ENCODE measurements at regions not wholly inside any gene's neighbourhood (a gene's known extent, or its start where the extent isn't known, plus 50 kb on each side); places are given as distances from the start of the nearest gene placed in this dataset.

- Histone ChIP-seq H4K20me1 (ENCODE audit: insufficient read depth) (no peaks in the 10 kb centered on the region), H3K27me3 (ENCODE audit: insufficient read depth, low read length) (0 out of 2 replicates have a peak, but pooled peaks cover 4% of the 10 kb centered on the region), H3K4me3 (replicated peaks in 1 of 2; ENCODE audit: low read depth in 1 of 2, low read length in 2 of 2) (no peak overlapping the region), H3K36me3 (ENCODE audit: control insufficient read depth in 1 of 2, insufficient read depth in 2 of 2, low read length in 2 of 2) (no peaks in the 10 kb centered on the region), H3K27ac (ENCODE audit: low read depth, low read length) (no peak overlapping the region), H3K4me2 (ENCODE audit: low read length) (no peak overlapping the region), H3K79me2 (ENCODE audit: insufficient read depth, low read length) (no peaks in the 10 kb centered on the region), H3K9ac (ENCODE audit: low read length) (no peak overlapping the region), H3K9me2 (ENCODE audit: insufficient read depth) (no peaks in the 10 kb centered on the region; the same call in 1 of the 2 replicates), H3K9me3 (ENCODE audit: control insufficient read depth in 1 of 2, insufficient read depth in 1 of 2, low read depth in 1 of 2, low read length in 2 of 2) (no peaks in the 10 kb centered on the region), H2AFZ (ENCODE audit: low read depth, low read length, poor library complexity, severe bottlenecking) (no peak overlapping the region), H3K4me1 (ENCODE audit: control insufficient read depth in 1 of 2, insufficient read depth in 2 of 2, low read length in 2 of 2) (no peaks in the 10 kb centered on the region)
- ATAC-seq, result no peak
- POLR2A ChIA-PET, result no interaction called here
- RAD21 ChIA-PET (ENCODE audit: low non-redundant PET in 1 of 2, low total read pairs in 2 of 2, uncharacterized antibody in 2 of 2, unreplicated experiment in 2 of 2), result no interaction called here
- no peak for DNase-seq (ENCODE audit: low read depth, low spot score)
- BruUV-seq (replicated peaks), result no TSS peak
- TF ChIP-seq SRF (IDR thresholded peaks at IDR 0.05; ENCODE audit: low read depth) (no peak), POLR2AphosphoS5 (IDR thresholded peaks at IDR 0.05; ENCODE audit: low read depth, low read length) (no peak), CTCF (IDR thresholded peaks at IDR 0.05 in 2 of 3, conservative IDR thresholded peaks at IDR 0.05 in 1 of 3; ENCODE audit: borderline replicate concordance in 1 of 3, insufficient read depth in 1 of 3, low read depth in 2 of 3, low read length in 2 of 3) (no peak), POLR2A (IDR thresholded peaks at IDR 0.05; ENCODE audit: borderline replicate concordance, extremely low read depth, insufficient read depth, insufficient read length) (no peak), EZH2 (IDR thresholded peaks at IDR 0.05) (no peak), ELF1 (IDR thresholded peaks at IDR 0.05; ENCODE audit: borderline replicate concordance, low read depth) (no peak), JUND (IDR thresholded peaks at IDR 0.05) (no peak), EZH2phosphoT487 (IDR thresholded peaks at IDR 0.05; ENCODE audit: borderline replicate concordance) (no peak), CBX3 (IDR thresholded peaks at IDR 0.05; ENCODE audit: low read depth) (no peak), ZBTB33 (IDR thresholded peaks at IDR 0.05; ENCODE audit: extremely low read depth, insufficient replicate concordance, low read length) (no peak), ZNF274 (IDR thresholded peaks at IDR 0.05; ENCODE audit: low read depth, low read length) (no peak), ATF3 (IDR thresholded peaks at IDR 0.05) (no peak), SP1 (IDR thresholded peaks at IDR 0.05; ENCODE audit: low read depth) (no peak), FOSL1 (IDR thresholded peaks at IDR 0.05; ENCODE audit: low read depth) (no peak)
- TF ChIP-seq, protein P1, sequence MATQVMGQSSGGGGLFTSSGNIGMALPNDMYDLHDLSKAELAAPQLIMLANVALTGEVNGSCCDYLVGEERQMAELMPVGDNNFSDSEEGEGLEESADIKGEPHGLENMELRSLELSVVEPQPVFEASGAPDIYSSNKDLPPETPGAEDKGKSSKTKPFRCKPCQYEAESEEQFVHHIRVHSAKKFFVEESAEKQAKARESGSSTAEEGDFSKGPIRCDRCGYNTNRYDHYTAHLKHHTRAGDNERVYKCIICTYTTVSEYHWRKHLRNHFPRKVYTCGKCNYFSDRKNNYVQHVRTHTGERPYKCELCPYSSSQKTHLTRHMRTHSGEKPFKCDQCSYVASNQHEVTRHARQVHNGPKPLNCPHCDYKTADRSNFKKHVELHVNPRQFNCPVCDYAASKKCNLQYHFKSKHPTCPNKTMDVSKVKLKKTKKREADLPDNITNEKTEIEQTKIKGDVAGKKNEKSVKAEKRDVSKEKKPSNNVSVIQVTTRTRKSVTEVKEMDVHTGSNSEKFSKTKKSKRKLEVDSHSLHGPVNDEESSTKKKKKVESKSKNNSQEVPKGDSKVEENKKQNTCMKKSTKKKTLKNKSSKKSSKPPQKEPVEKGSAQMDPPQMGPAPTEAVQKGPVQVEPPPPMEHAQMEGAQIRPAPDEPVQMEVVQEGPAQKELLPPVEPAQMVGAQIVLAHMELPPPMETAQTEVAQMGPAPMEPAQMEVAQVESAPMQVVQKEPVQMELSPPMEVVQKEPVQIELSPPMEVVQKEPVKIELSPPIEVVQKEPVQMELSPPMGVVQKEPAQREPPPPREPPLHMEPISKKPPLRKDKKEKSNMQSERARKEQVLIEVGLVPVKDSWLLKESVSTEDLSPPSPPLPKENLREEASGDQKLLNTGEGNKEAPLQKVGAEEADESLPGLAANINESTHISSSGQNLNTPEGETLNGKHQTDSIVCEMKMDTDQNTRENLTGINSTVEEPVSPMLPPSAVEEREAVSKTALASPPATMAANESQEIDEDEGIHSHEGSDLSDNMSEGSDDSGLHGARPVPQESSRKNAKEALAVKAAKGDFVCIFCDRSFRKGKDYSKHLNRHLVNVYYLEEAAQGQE (IDR thresholded peaks at IDR 0.05; ENCODE audit: low read depth), result no peak
- CTCF ChIA-PET, result no interaction called here
- intact Hi-C loops (cut with micrococcal nuclease), result no loop called here
Observed at GRCh38 chr12:58095002-58095401, 153.6 kb downstream of the ATP23 start.
